WERI-Rb-1 (cell line): ENCODE measurements at regions not wholly inside any gene's neighbourhood (a gene's known extent, or its start where the extent isn't known, plus 50 kb on each side); places are given as distances from the start of the nearest gene placed in this dataset.

ENCODE experiments used
- DNase-seq: peaks from one replicate; pipeline ENCODE4 v3.0.0-alpha.2; 2020
- H3K27ac ChIP-seq: fragments of 250-450 bp; sonication (Bioruptor Pico); 2 replicates; pipeline ENCODE4 v1.5.1; 2020; ENCODE audit warnings: mild to moderate bottlenecking, moderate library complexity
- H3K27me3 ChIP-seq: fragments of 250-450 bp; sonication (Bioruptor Pico); 2 replicates; pipeline ENCODE4 v1.5.1; 2021; ENCODE audit warnings: mild to moderate bottlenecking, low read depth, moderate library complexity; ENCODE audit not compliant: insufficient read depth, severe bottlenecking
- H3K36me3 ChIP-seq: fragments of 250-450 bp; sonication (Bioruptor Pico); 2 replicates; pipeline ENCODE4 v1.5.1; 2020; ENCODE audit warnings: mild to moderate bottlenecking, moderate library complexity
- H3K4me3 ChIP-seq: 2 replicates; pipeline ENCODE4 v1.5.1; 2011; ENCODE audit warnings: low read depth, mild to moderate bottlenecking, control low read depth, low read length
- H3K9me3 ChIP-seq: fragments of 250-450 bp; sonication (Bioruptor Pico); 2 replicates; pipeline ENCODE4 v1.5.1; 2021; ENCODE audit warnings: mild to moderate bottlenecking, moderate library complexity; ENCODE audit not compliant: severe bottlenecking
- TF ChIP-seq, protein P1 (sequence below): IDR thresholded peaks from 2 replicates; pipeline ENCODE4 v1.5.1; 2011; ENCODE audit warnings: low read depth, mild to moderate bottlenecking, control low read depth, inconsistent platforms, low read length

DNA sequence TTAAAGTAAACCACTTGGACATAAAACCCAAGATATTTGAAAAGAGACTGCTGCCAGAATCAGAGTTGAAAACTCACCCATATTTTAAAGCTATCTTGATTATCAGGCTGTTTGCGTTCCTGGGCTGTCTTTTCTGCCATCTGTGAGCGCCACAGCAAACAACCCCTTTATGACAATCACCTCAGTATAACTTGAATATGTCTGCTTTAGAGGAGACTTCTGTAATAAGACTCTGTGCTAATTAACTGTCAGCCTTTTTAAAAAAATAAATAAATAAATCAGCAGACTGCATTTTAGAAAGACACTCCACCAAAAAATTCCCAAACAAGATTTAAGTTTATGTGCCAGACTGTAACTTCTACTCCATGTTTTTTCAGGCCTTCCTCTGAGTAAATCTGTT lies 375.7 kb upstream of the CCNH start:
- no peaks in the 10 kb centered on the region for H3K27me3 ChIP-seq
- H3K4me3 ChIP-seq, result no peak overlapping the region
- no peaks in the 10 kb centered on the region for H3K36me3 ChIP-seq
- no peak overlapping the region for H3K27ac ChIP-seq
- TF ChIP-seq, protein P1, sequence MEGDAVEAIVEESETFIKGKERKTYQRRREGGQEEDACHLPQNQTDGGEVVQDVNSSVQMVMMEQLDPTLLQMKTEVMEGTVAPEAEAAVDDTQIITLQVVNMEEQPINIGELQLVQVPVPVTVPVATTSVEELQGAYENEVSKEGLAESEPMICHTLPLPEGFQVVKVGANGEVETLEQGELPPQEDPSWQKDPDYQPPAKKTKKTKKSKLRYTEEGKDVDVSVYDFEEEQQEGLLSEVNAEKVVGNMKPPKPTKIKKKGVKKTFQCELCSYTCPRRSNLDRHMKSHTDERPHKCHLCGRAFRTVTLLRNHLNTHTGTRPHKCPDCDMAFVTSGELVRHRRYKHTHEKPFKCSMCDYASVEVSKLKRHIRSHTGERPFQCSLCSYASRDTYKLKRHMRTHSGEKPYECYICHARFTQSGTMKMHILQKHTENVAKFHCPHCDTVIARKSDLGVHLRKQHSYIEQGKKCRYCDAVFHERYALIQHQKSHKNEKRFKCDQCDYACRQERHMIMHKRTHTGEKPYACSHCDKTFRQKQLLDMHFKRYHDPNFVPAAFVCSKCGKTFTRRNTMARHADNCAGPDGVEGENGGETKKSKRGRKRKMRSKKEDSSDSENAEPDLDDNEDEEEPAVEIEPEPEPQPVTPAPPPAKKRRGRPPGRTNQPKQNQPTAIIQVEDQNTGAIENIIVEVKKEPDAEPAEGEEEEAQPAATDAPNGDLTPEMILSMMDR, result no peak
- H3K9me3 ChIP-seq, result no peaks in the 10 kb centered on the region
- no peak for DNase-seq

- Histone ChIP-seq H3K27ac (no peak overlapping the region), H3K4me3 (no peak overlapping the region), H3K36me3 (no peaks in the 10 kb centered on the region), H3K27me3 (no peaks in the 10 kb centered on the region), H3K9me3 (no peaks in the 10 kb centered on the region)
- no peak for DNase-seq
- TF ChIP-seq, protein P1, result no peak
Measured at GRCh38 chr5:87787625-87788256, 375.0 kb upstream of the CCNH start.

DNA sequence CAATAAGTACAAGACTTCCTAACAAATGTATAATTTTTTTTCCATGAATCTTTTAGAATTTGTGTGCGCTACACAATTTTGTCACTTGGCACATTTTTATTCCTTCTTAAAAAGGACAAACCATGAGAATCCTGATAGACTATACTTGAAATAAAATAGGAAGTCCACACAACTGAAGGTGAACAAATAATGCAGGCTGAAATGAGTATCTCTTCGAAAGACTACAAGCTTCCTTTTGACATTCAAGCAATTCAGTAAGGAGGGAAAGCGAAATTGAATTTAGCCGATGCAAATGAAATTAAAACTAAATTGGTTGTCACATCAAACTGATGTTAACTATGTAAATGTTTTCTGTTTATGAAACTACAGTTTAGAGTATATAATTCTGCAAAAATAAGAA lies 374.4 kb upstream of the CCNH start:
- TF ChIP-seq, protein P1, result no peak
- no peaks in the 10 kb centered on the region for H3K36me3 ChIP-seq
- no peak overlapping the region for H3K4me3 ChIP-seq
- DNase-seq, result no peak
- no peak overlapping the region for H3K27ac ChIP-seq
- H3K27me3 ChIP-seq, result no peaks in the 10 kb centered on the region
- H3K9me3 ChIP-seq, result no peaks in the 10 kb centered on the region

- Histone ChIP-seq H3K27ac (no peak overlapping the region), H3K27me3 (no peaks in the 10 kb centered on the region), H3K4me3 (no peak overlapping the region), H3K9me3 (no peaks in the 10 kb centered on the region), H3K36me3 (no peaks in the 10 kb centered on the region)
- TF ChIP-seq, protein P1, result no peak
- no peak for DNase-seq
Measured at GRCh38 chr5:87786471-87786870, 373.7 kb upstream of the CCNH start.

DNA sequence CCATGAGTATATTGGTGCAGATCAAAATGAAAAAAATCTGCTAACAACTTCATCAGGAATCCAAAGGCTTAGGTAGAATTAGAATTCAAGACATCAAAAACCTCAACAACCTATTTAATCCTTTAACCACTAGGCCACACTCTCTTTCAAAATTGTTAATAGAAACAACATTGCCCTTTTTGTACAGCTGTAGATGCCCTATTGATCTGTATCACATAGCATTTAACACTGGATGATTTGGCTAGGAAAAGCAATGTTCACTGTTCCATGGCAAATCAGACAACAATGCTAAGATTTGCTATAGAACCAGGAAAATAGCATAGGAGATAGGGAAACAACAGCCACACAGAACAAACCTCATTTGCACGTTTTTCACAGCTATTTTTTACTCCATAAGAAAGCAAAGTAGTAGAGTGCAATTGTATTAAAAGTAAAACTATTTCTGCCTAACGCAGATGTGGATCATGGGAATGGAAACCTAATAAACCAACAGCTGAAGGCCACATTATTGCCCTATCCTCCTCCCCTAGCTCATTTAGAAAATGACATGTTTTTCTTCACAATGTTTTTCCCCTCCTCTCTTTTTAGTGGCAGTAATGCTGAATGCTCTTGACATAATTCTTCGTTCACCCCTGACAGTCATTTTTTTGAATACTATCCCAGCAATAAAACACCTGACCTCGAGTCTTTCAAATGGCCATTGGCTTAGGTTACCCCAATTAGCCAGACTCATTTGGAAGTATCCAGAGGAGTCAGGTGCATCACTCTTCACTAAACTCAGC lies 373.0 kb upstream of the CCNH start:
- no peaks in the 10 kb centered on the region for H3K9me3 ChIP-seq
- H3K36me3 ChIP-seq, result no peaks in the 10 kb centered on the region
- no peak overlapping the region for H3K27ac ChIP-seq
- H3K27me3 ChIP-seq, result no peaks in the 10 kb centered on the region
- DNase-seq, result no peak
- TF ChIP-seq, protein P1, result no peak
- no peak overlapping the region for H3K4me3 ChIP-seq
